DND-41 (cell line): ENCODE measurements at regions not wholly inside any gene's neighbourhood (a gene's known extent, or its start where the extent isn't known, plus 50 kb on each side); places are given as distances from the start of the nearest gene placed in this dataset.

Experiments
- CTCF ChIP-seq: IDR thresholded peaks from 2 replicates; pipeline ENCODE4 v1.5.1; 2012; ENCODE audit warnings: borderline replicate concordance, low read length, moderate library complexity, mild to moderate bottlenecking; ENCODE audit not compliant: poor library complexity, severe bottlenecking; ENCODE audit errors: extremely low read depth
- EZH2 ChIP-seq: IDR thresholded peaks from 3 replicates; pipeline ENCODE4 v1.6.1; 2012; ENCODE audit warnings: borderline replicate concordance, low read depth, mild to moderate bottlenecking, moderate library complexity, low read length, inconsistent platforms; ENCODE audit not compliant: severe bottlenecking

GRCh38 chr4:28360681-28361080, 1500.0 kb downstream of the STIM2 start:
- TF ChIP-seq CTCF: no peak
- TF ChIP-seq EZH2: no peak
